ENCODE measurements at regions not wholly inside any gene's neighbourhood (a gene's known extent, or its start where the extent isn't known, plus 50 kb on each side); places are given as distances from the start of the nearest gene placed in this dataset.

DNA sequence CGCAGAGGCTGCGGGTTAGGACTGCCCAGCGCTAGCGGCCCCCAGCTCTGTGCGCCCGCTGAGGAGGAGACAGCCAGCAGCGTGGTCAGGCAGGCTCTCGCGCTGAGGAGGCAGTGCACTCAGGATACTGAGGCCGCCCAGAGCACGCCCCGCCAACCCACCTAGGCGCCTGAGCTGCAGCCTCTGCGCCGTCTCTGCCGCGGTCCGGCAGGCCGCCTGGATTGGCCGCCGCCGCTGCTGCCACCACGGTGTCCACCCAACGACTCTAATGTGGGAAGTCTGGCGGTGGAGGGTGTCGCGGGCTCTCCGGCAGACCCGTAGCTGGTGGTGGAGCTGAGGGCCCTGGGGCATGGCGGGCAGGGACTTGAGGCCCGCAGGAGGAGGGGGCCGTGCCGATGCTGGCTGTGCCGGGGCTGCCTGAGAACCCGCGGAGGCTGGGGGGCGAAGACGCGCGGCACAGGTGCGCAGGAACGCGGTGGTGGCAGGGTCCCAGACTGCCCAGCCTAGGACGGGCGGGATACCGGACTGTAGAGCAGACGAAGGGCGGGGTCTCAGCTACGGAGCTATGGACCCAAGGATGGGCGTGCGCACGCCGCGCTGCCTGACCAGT is 69.9 kb downstream of the ASCL4 start:
- peak overlapping the region; percentile 64 for H3K4me3 Mint-ChIP-seq (ENCODE audit: unreplicated experiment)

DNA sequence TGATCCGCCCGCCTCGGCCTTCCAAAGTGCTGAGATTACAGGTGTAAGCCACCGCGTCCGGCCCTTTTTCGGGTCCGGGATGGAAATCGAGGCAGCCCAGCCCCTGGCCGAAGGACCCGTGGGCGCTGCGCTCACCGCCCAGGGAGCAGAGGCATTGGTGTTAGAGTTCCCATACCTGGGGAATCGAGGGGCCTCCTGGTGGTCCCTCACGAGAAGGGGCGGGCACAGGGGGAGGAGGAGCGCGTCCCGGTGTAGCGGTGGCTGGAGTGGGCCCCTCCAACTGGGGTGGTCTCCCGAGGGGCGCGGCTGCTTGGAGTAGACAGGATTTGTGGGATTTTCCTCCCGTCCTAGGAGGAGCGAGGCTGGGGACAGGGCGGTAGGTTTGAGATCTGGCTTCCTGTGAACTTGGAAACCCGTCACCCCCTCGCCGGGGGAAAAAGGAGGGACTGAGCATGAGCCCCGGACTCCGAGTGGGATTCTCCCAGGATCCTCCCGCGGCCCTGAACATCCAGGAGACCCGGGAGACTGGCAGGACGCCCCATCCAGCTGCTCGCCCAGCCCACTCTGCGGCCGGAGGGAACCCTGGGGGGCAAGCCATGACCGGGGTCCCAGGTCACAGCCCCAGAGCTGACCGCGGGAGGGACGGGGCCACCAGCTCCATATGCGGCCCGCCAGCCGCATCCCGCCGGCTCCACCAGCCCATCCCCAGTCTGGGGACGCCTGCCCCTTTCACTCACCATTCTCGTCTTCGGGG is 70.9 kb downstream of the ASCL4 start:
- Mint-ChIP-seq H3K9me3 (ENCODE audit: low read depth) (no peaks in the 10 kb centered on the region), H3K36me3 (ENCODE audit: low read depth) (no peaks in the 10 kb centered on the region), H3K4me1 (ENCODE audit: low read depth) (peaks cover 5% of the 10 kb centered on the region), H3K27ac (ENCODE audit: unreplicated experiment) (no peak overlapping the region), H3K27me3 (ENCODE audit: low read depth) (peaks cover 43% of the 10 kb centered on the region), H3K4me3 (ENCODE audit: unreplicated experiment) (no peak overlapping the region)
- no peak for DNase-seq (ENCODE audit: low spot score)
- TF ChIP-seq, protein P1, sequence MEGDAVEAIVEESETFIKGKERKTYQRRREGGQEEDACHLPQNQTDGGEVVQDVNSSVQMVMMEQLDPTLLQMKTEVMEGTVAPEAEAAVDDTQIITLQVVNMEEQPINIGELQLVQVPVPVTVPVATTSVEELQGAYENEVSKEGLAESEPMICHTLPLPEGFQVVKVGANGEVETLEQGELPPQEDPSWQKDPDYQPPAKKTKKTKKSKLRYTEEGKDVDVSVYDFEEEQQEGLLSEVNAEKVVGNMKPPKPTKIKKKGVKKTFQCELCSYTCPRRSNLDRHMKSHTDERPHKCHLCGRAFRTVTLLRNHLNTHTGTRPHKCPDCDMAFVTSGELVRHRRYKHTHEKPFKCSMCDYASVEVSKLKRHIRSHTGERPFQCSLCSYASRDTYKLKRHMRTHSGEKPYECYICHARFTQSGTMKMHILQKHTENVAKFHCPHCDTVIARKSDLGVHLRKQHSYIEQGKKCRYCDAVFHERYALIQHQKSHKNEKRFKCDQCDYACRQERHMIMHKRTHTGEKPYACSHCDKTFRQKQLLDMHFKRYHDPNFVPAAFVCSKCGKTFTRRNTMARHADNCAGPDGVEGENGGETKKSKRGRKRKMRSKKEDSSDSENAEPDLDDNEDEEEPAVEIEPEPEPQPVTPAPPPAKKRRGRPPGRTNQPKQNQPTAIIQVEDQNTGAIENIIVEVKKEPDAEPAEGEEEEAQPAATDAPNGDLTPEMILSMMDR (IDR thresholded peaks at IDR 0.05) = no peak

More for the DNA sequence above, 69.9 kb downstream of the ASCL4 start:
- peaks cover 5% of the 10 kb centered on the region for H3K4me1 Mint-ChIP-seq (ENCODE audit: low read depth)
- DNase-seq (ENCODE audit: low spot score) = no peak
- TF ChIP-seq, protein P1 (IDR thresholded peaks at IDR 0.05) = no peak
- no peaks in the 10 kb centered on the region for H3K36me3 Mint-ChIP-seq (ENCODE audit: low read depth)
- no peak overlapping the region for H3K27ac Mint-ChIP-seq (ENCODE audit: unreplicated experiment)
- peaks cover 43% of the 10 kb centered on the region for H3K27me3 Mint-ChIP-seq (ENCODE audit: low read depth)
- no peaks in the 10 kb centered on the region for H3K9me3 Mint-ChIP-seq (ENCODE audit: low read depth)

DNA sequence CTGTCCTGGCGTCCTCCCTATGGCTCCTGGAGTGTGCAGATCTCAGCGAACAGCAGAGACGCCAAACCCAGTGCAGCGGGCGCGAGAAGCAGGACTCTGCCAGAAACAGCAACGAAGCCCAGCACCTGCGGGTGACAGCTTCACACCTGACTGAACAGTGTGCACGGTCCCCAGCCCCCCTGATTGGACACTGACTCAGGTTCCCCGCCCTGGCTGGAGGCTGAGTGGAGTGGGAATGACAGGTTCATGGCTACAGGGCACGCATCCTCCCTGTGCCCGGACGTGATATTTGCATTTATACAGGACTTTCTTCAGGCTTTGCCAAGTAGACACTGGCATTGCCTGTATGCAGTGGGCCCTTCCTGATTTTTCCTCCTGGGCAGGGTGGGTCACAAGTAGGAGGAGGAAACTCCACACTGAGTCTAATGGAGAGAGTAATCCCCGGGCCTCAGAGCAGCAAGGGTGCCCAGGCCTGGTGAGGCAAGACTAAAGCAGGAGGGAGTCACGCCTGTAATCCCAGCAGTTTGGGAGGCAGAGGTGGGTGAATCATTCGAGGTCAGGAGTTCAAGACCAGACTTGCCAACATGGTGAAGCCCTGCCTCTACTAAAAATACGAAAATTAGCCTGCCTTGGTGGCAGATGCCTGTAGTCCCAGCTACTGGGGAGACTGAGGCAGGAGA is 71.6 kb downstream of the ASCL4 start:
- Mint-ChIP-seq H3K27me3 (ENCODE audit: low read depth) (peaks cover 39% of the 10 kb centered on the region), H3K4me3 (ENCODE audit: unreplicated experiment) (no peak overlapping the region)

DNA sequence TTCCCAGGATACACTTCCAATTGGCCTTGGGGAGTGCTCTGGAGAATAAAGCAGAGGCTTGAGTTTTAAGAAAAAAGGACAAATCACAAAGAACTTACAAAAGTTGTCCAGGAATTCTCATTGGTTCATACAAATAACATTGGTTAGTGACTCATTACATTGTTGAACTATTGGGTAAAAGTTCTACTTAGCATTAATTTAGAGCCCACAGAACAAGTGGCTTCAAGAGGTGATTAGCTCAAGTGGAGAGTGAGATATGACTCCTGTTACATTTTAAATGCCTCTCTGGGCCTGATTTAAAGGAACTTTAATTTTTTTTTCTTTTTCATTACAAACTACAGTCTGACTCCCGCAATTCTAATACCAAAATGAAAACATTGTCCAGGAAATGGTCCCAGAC is 72.9 kb downstream of the ASCL4 start:
- TF ChIP-seq, protein P1 (IDR thresholded peaks at IDR 0.05) = no peak
- Mint-ChIP-seq H3K27ac (ENCODE audit: unreplicated experiment) (no peak overlapping the region), H3K4me1 (ENCODE audit: low read depth) (peaks cover 5% of the 10 kb centered on the region), H3K4me3 (ENCODE audit: unreplicated experiment) (no peak overlapping the region), H3K36me3 (ENCODE audit: low read depth) (no peaks in the 10 kb centered on the region), H3K9me3 (ENCODE audit: low read depth) (no peaks in the 10 kb centered on the region), H3K27me3 (ENCODE audit: low read depth) (peaks cover 40% of the 10 kb centered on the region)
- no peak for DNase-seq (ENCODE audit: low spot score)

More for the DNA sequence above, 71.6 kb downstream of the ASCL4 start:
- H3K36me3 Mint-ChIP-seq (ENCODE audit: low read depth) = no peaks in the 10 kb centered on the region
- H3K9me3 Mint-ChIP-seq (ENCODE audit: low read depth) = no peaks in the 10 kb centered on the region
- peaks cover 5% of the 10 kb centered on the region for H3K4me1 Mint-ChIP-seq (ENCODE audit: low read depth)
- H3K27ac Mint-ChIP-seq (ENCODE audit: unreplicated experiment) = no peak overlapping the region
- TF ChIP-seq, protein P1 (IDR thresholded peaks at IDR 0.05) = no peak
- no peak for DNase-seq (ENCODE audit: low spot score)

DNA sequence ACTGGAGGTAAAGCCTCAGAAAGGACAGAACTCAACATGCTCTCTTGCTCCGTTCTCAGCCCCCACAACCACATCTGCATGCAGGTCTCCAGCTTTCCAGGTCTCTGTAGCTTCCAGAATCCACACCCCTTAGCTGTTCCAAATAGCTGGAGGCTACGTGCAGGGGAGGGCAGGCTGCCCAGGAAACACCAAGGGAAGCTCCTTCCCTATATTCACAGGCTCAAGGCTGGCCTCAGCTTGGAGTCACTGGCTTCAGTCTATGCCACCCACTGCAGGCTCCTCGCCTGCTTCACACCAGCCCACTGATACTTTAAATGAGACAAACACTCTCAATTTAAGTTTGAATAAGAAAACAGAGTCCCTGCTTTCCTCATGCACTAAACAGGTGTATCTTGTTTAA is 73.3 kb downstream of the ASCL4 start:
- no peak overlapping the region for H3K4me3 Mint-ChIP-seq (ENCODE audit: unreplicated experiment)
- H3K27ac Mint-ChIP-seq (ENCODE audit: unreplicated experiment) = no peak overlapping the region
- H3K9me3 Mint-ChIP-seq (ENCODE audit: low read depth) = no peaks in the 10 kb centered on the region
- DNase-seq (ENCODE audit: low spot score) = no peak
- H3K27me3 Mint-ChIP-seq (ENCODE audit: low read depth) = peaks cover 40% of the 10 kb centered on the region
- H3K36me3 Mint-ChIP-seq (ENCODE audit: low read depth) = no peaks in the 10 kb centered on the region
- TF ChIP-seq, protein P1 (IDR thresholded peaks at IDR 0.05) = no peak
- peaks cover 5% of the 10 kb centered on the region for H3K4me1 Mint-ChIP-seq (ENCODE audit: low read depth)

All from chondrocyte (in vitro differentiated cells).